ENCODE measurements at regions not wholly inside any gene's neighbourhood (a gene's known extent, or its start where the extent isn't known, plus 50 kb on each side); places are given as distances from the start of the nearest gene placed in this dataset.

- DNase-seq (ENCODE audit: low read depth), result no peak
Observed at GRCh38 chr22:49312601-49313000, 515.1 kb downstream of the BRD1 start.

DNA sequence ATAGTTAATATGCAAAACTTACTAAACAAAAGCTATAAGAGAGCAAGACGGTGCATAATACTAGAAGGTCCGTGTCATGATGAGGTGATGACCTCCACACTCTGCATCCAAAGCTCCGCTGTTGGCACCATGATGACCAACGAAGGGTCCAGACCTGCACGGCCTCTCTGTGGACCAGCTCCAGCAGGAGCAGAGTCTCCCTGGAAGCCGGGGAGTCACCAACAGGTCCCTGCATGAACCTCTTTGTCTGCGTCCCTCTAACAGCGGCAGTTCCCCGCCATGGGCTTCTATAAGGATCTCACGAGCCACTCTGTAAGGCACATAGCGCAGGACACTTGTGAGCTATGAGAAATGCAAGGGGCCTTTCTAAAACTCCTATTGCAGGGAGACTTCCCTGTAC, 517.3 kb downstream of the BRD1 start:
- no peak for DNase-seq (ENCODE audit: low read depth)

DNA sequence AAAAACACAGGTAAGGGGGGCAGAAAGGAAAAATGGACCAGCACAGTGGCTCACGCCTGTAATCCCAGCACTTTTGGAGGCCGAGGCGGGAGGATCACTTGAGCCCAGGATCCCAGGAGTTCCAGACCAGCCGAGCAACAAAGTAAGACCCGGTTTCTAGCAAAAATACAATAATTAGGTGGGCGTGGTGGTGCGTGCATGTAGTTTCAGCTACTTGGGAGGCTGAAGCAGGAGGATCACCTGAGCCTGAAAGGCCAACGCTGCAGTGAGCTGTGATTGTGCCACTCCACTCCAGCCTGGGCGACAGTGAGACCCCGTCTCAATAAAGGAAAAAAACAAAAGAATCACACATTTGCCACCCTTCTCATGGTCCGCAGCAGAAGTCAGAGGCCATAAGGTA, 519.4 kb downstream of the BRD1 start:
- no peak for DNase-seq (ENCODE audit: low read depth)

DNA sequence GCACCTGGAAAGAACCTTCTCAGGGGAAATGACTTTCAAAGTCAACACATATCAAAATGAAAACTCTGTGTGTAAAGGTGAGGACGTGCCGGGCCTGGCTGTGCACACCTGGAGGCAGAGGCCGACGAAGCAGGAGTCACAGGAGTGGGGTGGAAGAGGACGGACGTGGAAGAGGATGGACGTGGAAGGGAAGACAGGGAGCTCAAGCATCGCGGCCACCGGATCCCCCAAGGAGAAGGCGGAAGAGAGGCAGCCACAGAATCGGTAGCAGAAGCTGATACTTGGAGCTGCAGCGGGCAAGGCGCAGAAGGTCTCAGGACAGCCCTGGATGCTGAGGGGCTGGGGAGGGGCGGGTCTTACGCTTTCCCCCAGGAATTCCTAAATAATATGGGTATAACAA, 519.8 kb downstream of the BRD1 start:
- DNase-seq (ENCODE audit: low read depth), result no peak

GRCh38 chr22:49307481-49307830, 520.2 kb downstream of the BRD1 start:
- DNase-seq (ENCODE audit: low read depth), result no peak

DNA sequence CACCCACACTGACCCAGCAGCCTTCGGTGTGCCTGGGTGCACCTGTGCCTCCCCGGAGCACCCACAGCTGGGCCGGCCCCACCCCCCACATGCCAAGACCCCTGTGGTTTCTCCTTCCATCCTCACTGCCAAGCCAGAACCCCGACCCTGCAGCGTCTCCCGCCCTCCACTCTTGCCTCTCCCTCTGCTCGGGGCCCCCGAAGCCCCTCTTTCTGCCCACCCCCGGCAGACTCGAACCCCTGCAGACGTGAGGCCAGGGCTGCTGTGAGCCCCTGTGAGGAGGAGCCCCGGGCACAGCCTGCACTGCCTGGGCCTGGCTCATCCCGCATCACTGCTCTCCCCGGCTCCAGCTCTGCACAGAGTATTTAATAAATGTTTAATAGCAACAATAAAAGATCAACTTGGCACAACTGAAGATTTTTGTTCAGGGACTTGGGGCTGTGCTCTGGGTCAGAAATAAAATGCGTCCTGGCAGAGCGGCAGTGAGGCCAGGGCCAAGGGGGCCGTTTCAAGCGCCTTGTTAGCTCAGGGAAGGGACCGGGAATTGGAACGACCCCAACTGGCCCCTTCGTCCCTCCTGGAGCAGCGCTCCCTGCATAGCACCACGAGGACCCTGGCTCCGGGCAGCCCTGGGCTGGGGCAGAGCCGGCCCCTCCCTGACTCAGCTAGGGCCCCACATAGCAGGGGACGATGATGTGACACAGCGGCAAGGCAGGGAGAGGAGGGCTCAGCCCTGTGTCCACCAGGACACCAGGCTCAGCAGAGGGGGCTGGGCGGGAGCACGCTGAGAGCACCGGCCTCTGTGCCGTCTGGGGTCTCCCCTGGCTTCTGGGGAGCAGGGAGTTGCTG, 520.8 kb downstream of the BRD1 start:
- DNase-seq (ENCODE audit: low read depth), result no peak

DNA sequence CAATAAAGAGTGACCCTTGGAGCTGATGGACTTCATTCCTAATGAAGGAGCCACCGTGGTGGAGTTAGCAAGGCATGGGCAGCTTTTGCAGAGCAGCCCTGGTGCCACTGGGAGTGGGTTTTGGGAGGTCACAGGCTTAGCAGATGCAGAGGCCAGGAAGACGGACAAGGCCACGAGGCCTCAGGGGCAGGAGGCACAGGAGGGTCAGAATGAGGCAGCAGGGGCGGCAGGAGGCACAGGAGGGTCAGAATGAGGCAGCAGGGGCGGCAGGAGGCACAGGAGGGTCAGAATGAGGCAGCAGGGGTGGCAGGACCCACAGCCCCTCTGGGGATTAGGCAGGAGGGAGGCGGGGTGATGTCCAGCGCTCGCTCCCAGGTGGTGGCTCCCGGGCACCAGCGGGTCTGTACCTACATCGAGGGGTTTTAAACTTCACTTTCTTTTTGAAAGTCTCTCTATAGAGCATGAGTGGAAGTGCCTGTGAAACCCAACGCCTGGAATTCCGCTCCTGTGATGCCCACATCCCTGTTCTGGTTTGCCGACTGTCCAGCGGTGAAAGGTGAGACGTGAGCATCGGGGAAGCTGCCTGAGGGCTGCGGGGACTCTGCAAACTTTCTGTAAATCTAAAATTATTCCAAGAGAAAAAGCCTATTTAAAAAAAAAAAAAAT, 521.6 kb downstream of the BRD1 start:
- DNase-seq (ENCODE audit: low read depth), result no peak

DNA sequence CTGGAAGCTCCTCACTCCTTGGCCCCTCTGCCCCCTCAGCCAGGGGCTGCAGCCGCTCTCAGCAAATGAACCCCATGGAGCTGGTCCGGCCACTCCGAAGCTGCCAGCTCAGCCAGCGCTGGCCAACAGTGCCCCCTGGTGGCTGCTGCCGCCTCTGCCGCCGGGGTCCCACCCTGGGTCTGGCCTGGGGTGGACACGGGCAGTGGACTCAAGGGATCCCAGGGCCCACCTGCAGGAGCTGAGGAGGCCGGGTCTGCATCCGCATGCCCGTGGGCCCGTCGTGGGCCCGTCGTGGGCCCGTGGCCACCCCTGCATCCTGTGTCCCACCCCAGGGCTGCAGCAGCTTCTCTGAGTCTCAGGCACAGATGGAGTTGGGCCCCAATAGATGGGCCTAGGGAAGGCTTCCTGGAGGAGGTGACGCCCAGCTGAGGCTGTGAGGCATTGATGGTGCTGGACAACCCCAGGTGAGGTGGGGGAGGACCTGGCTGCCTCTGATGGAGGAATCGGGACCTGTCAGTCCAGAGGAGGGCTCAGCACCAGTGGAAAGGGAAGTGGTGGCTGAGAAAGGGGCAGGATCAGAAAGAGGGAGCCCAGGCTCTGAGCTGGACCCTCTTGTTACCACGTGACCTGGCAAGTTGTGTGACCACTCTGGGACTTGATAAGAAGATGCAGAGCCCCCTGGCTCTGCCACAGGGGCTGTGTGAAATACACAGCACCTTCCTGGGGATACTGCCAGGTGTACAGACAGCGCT, 522.3 kb downstream of the BRD1 start:
- peak; percentile 46 for DNase-seq (ENCODE audit: low read depth)

- no peak for DNase-seq (ENCODE audit: low read depth)
Observed at GRCh38 chr22:49303781-49304461, 523.8 kb downstream of the BRD1 start.

DNA sequence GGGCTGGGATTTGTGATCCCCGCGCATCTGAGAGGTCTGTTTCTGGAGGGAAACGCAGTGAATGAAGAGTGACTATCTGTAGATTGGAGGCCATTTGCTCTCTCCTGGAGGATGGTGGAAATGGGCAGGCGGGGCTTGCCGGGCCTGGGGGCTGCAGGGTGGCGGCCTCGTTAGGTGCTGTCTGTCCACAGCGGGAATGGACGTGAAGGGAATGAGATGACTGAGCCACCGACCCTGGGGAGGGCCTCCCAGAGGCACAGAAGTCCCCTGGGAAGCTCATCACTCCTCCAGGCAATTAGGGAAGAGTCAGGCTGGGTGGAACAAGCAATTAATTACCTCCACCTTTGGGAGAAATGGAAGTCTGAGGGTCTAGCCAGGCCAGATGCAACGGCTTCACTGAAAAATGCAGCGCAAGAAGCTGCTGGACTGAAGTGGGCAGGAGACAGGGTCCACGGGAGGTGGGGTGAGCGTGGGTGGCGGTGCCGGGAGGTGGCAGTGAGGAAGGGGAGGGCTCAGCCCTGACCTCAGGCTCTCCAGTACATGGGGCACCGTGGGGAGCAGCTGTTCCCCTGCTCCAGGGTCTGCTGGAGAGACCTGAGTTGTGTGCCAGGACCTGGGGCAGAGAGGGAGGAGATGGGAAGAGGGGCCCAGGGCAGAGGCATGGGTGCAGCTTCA, 524.5 kb downstream of the BRD1 start:
- DNase-seq (ENCODE audit: low read depth), result no peak

DNA sequence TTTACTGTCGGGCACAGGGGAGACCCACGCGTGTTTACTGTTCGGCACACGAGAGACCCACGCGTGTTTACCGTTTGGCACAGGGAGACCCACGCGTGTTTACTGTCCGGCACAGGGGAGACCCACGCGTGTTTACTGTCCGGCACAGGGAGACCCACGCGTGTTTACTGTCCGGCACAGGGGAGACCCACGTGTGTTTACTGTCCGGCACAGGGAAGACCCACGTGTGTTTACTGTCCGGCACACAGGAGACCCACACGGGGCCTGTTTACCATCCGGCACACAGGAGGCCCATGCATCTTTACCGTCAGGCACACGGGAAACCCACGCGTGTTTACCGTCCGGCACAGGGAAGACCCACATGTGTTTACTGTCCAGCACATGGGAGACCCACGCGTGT, 525.1 kb downstream of the BRD1 start:
- DNase-seq (ENCODE audit: low read depth), result no peak

- DNase-seq (ENCODE audit: low read depth), result no peak
Observed at GRCh38 chr22:49302150-49302460, 525.6 kb downstream of the BRD1 start.

GRCh38 chr22:49301398-49302149, 526.1 kb downstream of the BRD1 start:
- DNase-seq (ENCODE audit: low read depth), result no peak

DNA sequence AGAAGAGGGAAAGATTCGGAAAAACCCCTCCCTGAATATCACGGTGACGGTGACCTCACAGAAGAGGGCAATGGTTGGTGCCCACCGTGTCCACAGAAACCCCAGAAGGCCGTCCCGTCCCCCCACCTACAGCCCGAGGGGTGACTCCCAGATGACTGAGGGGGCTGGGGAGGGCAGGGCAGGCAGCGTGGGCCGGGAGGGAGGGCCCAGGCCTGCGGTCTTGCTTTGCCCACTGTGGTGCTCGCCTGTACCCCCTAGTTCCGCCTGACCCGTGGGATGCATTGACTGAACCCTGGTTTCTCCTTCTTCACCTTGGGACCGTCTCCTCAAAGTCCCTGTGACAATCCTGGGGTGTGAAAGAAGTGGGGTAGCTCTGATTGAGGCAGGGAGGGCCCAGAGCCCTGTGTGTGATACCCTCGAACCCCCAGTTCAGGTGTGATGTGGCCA, 526.7 kb downstream of the BRD1 start:
- no peak for DNase-seq (ENCODE audit: low read depth)

- no peak for DNase-seq (ENCODE audit: low read depth)
Observed at GRCh38 chr22:49300241-49300640, 527.4 kb downstream of the BRD1 start.

DNA sequence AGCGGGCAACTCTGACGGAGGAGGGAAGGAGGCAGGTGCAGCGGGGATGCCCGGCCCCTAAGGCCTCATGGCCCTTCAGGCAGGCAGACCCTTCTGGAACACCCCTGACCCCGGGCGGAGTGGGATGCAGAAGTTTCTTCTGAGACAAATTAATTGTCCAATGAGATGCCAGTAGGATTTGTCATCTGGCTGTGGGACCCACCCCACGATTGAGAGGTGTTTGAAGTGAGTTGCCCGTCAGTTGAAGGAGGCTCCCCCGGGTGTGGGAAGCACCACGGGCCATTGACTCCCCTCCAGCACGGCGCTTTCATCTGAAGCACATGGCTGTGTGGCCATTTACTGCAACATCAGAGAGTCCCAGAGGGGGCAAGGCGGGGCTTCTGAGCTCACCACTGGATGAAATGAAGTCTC, 527.8 kb downstream of the BRD1 start:
- no peak for DNase-seq (ENCODE audit: low read depth)

GRCh38 chr22:49298834-49299750, 528.6 kb downstream of the BRD1 start:
- no peak for DNase-seq (ENCODE audit: low read depth)

- DNase-seq (ENCODE audit: low read depth), result no peak
Observed at GRCh38 chr22:49297871-49298721, 529.6 kb downstream of the BRD1 start.
